Islet precursor cell (in vitro differentiated cells): ENCODE measurements at regions not wholly inside any gene's neighbourhood (a gene's known extent, or its start where the extent isn't known, plus 50 kb on each side); places are given as distances from the start of the nearest gene placed in this dataset.
"Not testable (repeated sequence)": the region's sequence is repeated elsewhere in the genome, so short reads cannot be mapped to it uniquely, and the experiment has no call there.

Source experiments
- DNase-seq: peaks from one replicate; pipeline ENCODE4 v3.0.0-alpha.2; 2018

DNA sequence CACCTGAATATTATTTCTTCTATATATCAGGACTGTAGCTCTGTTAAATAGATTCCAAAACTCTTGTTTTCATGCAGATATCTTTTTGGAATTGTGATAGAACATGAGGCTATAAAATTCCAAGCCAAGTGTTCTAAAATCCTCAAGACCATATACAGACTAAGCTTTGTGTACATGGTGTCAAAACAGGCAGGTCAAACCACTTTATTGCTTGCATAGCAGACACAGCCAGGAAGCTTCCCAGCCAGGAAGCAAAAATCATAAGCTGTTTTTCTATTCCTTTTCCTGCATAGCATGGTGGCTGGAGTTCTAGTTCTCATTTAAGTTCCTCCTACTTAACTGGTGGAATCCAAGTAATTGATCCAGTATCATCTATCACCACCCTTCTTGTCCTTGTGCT is 353.3 kb downstream of the PAX1 start:
- no peak for DNase-seq

DNA sequence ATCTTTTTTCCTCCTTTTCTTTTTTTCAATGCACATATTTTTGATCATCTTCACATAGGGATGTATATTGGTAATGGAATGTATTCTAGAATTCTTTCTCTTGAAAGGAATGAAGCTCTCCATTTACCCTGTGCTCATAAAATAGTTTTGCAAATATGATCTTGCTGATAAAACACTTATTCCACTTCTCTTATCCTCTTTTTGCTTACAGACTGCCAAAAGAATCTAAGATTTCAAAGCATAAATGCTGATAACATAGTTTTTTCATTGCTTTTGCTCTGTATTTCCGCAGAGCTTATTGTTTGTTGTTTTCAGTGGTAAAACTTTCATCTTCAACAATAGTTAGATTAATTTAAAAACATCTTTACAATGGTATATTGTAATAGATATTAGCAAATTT is 350.5 kb downstream of the PAX1 start:
- no peak for DNase-seq

GRCh38 chr20:22052025-22052650 is 346.7 kb downstream of the PAX1 start:
- no peak for DNase-seq

- not testable (repeated sequence) for DNase-seq
Measured at GRCh38 chr20:22045956-22046507, 340.6 kb downstream of the PAX1 start.

DNA sequence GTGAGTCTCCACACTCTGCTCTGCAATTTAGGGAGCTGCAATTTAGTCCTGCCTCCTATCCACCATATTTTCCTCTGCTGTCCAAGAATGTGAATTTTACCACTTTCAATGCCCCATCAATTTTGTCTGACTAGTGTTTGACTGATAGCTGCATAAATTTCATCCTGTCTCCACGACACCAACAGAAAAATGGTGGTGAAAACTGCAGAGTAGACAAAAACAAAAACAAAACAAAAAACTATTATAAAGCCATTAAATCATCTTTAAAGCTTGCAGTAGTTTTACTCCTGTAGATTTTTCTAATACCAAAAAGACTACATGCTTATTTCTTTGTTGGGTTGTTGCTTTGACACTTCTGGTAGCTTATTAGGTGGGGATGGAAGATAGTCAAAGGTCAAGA is 322.0 kb downstream of the PAX1 start:
- DNase-seq: no peak

- DNase-seq: no peak
Measured at GRCh38 chr20:22020201-22020600, 314.7 kb downstream of the PAX1 start.

- DNase-seq: no peak
Measured at GRCh38 chr20:22008456-22008855, 303.0 kb downstream of the PAX1 start.

DNA sequence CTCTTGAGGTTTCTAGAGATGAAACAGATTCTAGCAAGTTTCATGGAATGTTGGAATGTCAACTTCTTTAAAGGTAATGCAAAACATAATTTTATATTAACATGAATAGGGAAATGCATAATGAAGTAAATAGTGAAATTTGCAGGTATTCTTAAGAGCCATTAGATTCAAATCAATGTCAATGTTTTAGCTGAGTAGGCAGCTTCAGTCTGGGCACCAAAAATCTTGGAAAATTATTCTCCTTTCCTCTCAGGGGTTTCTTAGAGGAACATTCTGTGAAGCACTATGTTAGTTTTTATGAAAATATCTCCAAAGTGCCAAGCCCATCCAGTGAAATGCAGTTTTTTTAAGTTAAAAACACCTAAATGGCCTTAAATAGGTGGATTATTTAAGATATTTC is 300.8 kb downstream of the PAX1 start:
- no peak for DNase-seq

GRCh38 chr20:22005535-22005934 is 300.1 kb downstream of the PAX1 start:
- no peak for DNase-seq

GRCh38 chr20:22004946-22005345 is 299.5 kb downstream of the PAX1 start:
- no peak for DNase-seq

- DNase-seq: no peak
Measured at GRCh38 chr20:22003680-22004079, 298.2 kb downstream of the PAX1 start.

GRCh38 chr20:22001886-22002285 is 296.4 kb downstream of the PAX1 start:
- no peak for DNase-seq

DNA sequence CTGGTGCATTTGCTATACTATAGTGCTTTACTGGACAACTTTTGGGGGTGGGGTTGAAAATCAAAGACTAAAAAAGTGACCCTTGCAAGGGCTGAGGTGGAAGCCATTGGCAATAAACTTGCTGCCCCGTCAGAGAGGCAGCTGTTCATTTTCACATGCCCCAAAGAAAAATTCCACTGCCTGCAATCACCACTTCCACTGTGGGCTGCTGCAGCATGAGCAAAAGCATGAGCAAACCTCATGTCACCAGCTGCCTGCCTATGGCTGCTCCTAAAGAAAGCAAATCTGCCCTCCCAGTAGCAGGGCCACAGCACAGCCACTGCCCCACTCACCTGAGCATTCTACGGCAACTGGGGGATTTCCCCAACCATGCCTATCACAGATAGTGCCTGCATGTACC is 290.0 kb downstream of the PAX1 start:
- DNase-seq: no peak

GRCh38 chr20:21994203-21994602 is 288.7 kb downstream of the PAX1 start:
- DNase-seq: no peak

DNA sequence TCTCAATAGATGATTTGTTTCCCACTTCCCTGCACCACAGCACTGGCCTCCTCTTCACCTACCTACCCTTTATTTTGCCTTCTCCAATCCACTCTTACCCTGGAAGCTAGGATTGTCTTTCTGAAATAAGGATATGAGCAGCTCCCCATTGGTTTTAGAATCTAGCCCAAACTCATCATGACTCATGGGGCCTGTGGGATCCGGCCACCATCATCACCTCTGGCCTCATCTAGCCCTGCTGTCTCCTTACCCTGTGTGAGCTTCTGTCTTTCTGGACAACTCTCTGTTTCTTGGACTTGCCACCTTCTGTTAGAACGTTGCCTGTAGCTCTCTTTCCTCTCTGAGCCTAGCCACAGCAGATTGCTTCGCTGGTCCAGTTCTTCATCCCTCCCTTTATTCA is 277.1 kb downstream of the PAX1 start:
- no peak for DNase-seq

DNA sequence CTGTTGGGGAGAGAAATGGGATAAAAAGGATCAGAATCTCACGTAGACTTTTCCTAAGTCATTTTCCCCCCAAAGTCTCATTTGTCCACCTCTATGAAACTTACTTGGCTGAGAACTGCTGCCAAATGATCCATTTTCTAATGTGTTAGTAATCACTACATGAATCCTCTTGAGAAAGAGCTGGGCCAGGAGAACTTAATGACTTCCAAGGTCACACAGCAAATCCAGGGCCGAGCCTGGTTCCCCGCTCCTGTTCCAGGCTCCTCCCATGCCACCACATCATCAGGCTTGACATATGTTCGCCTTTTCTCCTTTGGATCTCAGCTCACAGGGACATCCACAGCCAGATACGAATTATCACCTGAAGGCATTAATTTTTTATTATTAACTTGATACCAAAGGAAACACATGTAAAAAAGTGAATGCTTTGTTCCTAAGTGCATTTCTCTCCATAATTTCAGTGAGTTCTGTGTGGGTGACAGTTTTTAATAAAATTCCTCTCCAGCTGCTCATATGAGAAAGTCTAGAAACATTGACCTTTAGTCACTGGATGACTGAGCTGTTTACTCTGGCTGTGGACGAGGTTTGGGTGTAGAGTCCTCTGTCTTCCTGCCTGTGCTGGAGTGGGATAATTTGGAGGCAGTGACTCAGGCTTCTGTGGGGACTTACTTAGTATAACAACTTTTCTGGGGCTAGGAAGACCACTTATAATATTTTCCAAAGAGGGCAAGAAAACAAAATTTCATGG is 276.3 kb downstream of the PAX1 start:
- DNase-seq: no peak

DNA sequence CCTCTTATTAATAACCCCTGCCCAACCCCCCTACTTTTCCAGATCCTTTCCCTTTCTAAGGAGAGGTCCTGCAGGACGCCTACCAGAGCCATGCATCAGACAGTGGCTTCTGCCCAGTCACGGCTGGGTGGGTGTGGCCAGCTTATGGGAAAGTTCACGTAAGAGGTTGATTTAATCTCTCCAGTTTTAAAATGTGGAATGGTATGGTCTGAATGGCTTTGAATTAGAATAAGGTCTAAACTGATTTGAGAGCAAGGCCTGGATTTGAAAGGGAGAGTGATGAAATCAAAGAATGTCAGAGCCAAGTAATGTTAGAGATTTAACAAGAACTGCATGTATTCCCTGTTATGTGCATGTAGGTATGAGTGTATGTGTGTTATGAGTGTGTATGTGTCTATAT is 275.7 kb downstream of the PAX1 start:
- no peak for DNase-seq

- DNase-seq: no peak
Measured at GRCh38 chr20:21971436-21971835, 266.0 kb downstream of the PAX1 start.

GRCh38 chr20:21968486-21968885 is 263.0 kb downstream of the PAX1 start:
- no peak for DNase-seq

- no peak for DNase-seq
Measured at GRCh38 chr20:21967481-21967880, 262.0 kb downstream of the PAX1 start.

GRCh38 chr20:21956591-21956990 is 251.1 kb downstream of the PAX1 start:
- DNase-seq: no peak

DNA sequence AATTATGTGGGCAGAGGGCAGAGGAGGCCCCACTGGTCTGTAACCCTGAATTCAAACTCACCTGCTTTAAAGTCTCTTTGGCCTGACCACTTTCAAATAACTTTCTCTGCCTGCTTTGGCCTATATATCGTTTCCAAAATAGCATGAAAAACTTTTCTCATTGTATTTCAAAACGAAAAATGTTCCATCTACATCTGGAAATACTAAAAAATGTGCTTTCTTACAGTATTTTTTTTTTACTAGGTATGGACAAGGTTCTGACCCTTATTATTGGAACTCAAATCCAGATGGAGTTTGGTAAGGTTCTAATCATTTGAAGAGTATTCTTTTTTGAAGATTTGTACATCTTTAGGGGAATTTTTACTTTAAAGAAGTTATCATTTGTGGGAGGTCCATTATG is 241.9 kb downstream of the PAX1 start:
- no peak for DNase-seq

DNA sequence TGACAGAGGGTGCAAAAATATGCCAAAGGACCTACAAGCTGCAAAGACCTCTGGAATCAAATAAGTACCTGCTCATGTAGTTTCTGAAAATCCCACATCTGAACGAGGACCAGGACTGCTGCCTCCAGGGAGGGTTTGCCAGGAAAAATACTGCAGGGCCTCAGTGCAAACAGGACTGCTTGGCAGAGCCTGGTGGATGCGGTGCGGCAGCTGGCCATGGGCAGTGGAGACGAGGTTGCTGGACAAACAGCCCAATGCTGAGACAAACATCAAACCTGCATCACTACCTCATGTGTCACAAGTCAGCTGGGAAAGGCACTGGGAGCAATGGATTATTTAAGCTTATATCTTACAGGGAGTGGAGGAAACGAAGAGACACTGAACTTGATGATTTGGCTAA is 238.8 kb downstream of the PAX1 start:
- no peak for DNase-seq

DNA sequence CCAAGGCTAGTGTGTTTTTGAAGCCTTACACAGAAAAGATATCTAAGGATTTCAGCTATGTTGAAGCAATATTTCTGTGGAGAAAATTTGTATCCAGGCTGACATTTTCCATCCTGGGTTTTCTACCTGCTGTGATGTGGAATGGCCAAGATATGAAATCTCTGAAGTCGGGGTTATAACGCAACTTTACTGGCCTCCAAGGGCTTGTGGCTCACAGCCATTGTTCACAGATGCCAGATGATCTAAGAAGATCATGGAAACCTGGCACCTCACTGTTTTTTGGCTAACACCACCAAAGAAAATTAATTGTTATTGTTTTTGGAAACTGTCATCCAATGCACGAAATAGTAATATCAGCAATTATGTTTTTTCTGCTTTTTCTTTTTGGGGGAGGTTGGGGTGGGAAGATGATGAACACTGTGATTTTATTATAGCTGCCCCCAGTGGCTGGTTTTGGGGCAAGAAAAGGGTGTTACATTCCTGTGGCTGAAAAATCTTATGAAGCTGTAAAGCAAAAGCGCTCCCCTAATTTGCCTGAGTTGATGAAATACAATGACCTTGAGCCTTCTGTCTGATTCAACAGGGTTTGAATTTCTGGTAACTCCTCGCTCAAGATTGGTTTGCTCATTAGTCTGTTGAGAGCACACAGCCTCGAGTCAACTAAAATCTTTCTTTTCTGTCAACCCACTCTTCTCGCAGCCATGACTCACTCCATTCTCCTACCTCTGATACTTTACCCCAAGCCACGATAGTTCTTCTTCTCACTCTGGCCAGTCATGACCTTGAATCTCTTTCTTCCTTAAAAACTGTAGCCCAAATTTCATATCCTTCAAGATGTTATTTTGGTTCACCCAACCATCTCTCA is 236.7 kb downstream of the PAX1 start:
- no peak for DNase-seq
